ENCODE measurements at regions not wholly inside any gene's neighbourhood (a gene's known extent, or its start where the extent isn't known, plus 50 kb on each side); places are given as distances from the start of the nearest gene placed in this dataset.

GRCh38 chr7:121595758-121596696 lies 199.9 kb upstream of the FAM3C start:
- Histone ChIP-seq H3F3A (replicated peaks; ENCODE audit: insufficient read depth) (no peaks in the 10 kb centered on the region), H3K4me1 (ENCODE audit: control insufficient read depth in 1 of 2, insufficient read depth in 2 of 2, low read depth in 1 of 2, low read length in 1 of 2) (no peaks in the 10 kb centered on the region), H3K36me3 (replicated peaks in 1 of 2; ENCODE audit: control insufficient read depth in 1 of 2, insufficient read depth in 2 of 2, low read length in 1 of 2) (no peaks in the 10 kb centered on the region), H3K4me2 (no peak overlapping the region), H3K9me2 (no peaks in the 10 kb centered on the region), H3K79me2 (ENCODE audit: insufficient read depth) (no peaks in the 10 kb centered on the region), H3K9me3 (peaks cover 8% of the 10 kb centered on the region; the same call in 1 of the 2 replicates), H3K27me3 (ENCODE audit: insufficient read depth) (peaks cover 2% of the 10 kb centered on the region; the same call in 1 of the 2 replicates), H2AFZ (ENCODE audit: low read depth) (no peak overlapping the region), H3K27ac (ENCODE audit: low read depth in 2 of 2, low read length in 1 of 2) (no peak overlapping the region), H4K20me1 (ENCODE audit: insufficient read depth) (no peaks in the 10 kb centered on the region), H3K4me3 (ENCODE audit: low read depth in 2 of 2, low read length in 1 of 2) (no peak overlapping the region), H3K9ac (no peak overlapping the region)
- CTCF ChIA-PET: interaction anchor here (1.5 kb wide), 1 partner anchor 200 kb away, joined by 3 read pairs; the partner anchor contains the start of gene FAM3C
- 22% methylated on average over 5 of the region's 5 CpGs for WGBS (ENCODE audit: low lambda C conversion rate)
- POLR2A ChIA-PET: interaction anchor here (0.6 kb wide), 1 partner anchor 14 kb away, joined by 3 read pairs; no protein-coding TSS in a partner anchor
- DNase-seq: no peak
- no peak for TF ChIP-seq MEF2A (IDR thresholded peaks at IDR 0.05; ENCODE audit: borderline replicate concordance, low read depth)
- no peak for TF ChIP-seq RXRA (IDR thresholded peaks at IDR 0.05; ENCODE audit: borderline replicate concordance, low read depth)
- TF ChIP-seq ELF1 (IDR thresholded peaks at IDR 0.05): no peak
- TF ChIP-seq USF1 (IDR thresholded peaks at IDR 0.05; ENCODE audit: borderline replicate concordance, low read depth): no peak

DNA sequence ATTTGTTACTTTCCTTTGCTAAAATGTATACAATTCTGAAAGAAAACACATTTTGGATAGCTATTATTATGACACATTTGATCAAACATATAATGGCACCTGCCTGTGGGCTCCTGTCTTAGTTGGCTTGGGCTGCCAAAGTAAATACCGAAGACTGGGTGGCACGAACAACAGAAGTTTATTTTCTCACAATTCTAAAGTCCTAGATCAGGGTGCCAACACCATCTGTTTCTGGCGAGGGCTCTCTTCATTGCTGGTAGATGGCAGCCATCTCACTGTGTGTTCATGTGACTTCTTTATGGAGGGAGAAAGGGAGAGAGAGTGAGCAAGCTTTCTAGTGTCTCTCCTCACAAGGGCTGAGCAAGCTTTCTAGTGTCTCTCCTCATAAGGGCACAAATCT lies 195.8 kb upstream of the FAM3C start:
- Histone ChIP-seq H3K27ac (ENCODE audit: low read depth in 2 of 2, low read length in 1 of 2) (no peak overlapping the region), H3K27me3 (ENCODE audit: insufficient read depth) (no peaks in the 10 kb centered on the region), H3K4me1 (ENCODE audit: control insufficient read depth in 1 of 2, insufficient read depth in 2 of 2, low read depth in 1 of 2, low read length in 1 of 2) (no peaks in the 10 kb centered on the region), H3K4me3 (ENCODE audit: low read depth in 2 of 2, low read length in 1 of 2) (no peak overlapping the region), H3K9ac (no peak overlapping the region), H3K36me3 (replicated peaks in 1 of 2; ENCODE audit: control insufficient read depth in 1 of 2, insufficient read depth in 2 of 2, low read length in 1 of 2) (no peaks in the 10 kb centered on the region), H3K79me2 (ENCODE audit: insufficient read depth) (no peaks in the 10 kb centered on the region), H3K9me3 (peaks cover 5% of the 10 kb centered on the region; the same call in 1 of the 2 replicates), H4K20me1 (ENCODE audit: insufficient read depth) (no peaks in the 10 kb centered on the region), H3F3A (replicated peaks; ENCODE audit: insufficient read depth) (no peaks in the 10 kb centered on the region), H3K9me2 (no peaks in the 10 kb centered on the region), H2AFZ (ENCODE audit: low read depth) (no peak overlapping the region), H3K4me2 (no peak overlapping the region)
- TF ChIP-seq FOXJ3 (CRISPR knock-in tag; IDR thresholded peaks at IDR 0.05) (no peak), USF1 (IDR thresholded peaks at IDR 0.05; ENCODE audit: borderline replicate concordance, low read depth) (no peak), MEF2A (IDR thresholded peaks at IDR 0.05; ENCODE audit: borderline replicate concordance, low read depth) (no peak), USF2 (IDR thresholded peaks at IDR 0.05; ENCODE audit: borderline replicate concordance, low read depth, low read length) (no peak), NRF1 (IDR thresholded peaks at IDR 0.05; ENCODE audit: low read depth, low read length) (no peak), NFIC (IDR thresholded peaks at IDR 0.05; ENCODE audit: borderline replicate concordance) (no peak), EZH2phosphoT487 (IDR thresholded peaks at IDR 0.05; ENCODE audit: borderline replicate concordance, low read depth) (no peak), POLR2AphosphoS5 (IDR thresholded peaks at IDR 0.05; ENCODE audit: low read depth, low read length) (no peak), FOSL2 (IDR thresholded peaks at IDR 0.05; ENCODE audit: borderline replicate concordance, low read depth) (no peak), RCOR1 (IDR thresholded peaks at IDR 0.05; ENCODE audit: low read length) (no peak), FOXM1 (IDR thresholded peaks at IDR 0.05; ENCODE audit: low read depth) (no peak), JUND (IDR thresholded peaks at IDR 0.05) (no peak)
- TF ChIP-seq, protein P1, sequence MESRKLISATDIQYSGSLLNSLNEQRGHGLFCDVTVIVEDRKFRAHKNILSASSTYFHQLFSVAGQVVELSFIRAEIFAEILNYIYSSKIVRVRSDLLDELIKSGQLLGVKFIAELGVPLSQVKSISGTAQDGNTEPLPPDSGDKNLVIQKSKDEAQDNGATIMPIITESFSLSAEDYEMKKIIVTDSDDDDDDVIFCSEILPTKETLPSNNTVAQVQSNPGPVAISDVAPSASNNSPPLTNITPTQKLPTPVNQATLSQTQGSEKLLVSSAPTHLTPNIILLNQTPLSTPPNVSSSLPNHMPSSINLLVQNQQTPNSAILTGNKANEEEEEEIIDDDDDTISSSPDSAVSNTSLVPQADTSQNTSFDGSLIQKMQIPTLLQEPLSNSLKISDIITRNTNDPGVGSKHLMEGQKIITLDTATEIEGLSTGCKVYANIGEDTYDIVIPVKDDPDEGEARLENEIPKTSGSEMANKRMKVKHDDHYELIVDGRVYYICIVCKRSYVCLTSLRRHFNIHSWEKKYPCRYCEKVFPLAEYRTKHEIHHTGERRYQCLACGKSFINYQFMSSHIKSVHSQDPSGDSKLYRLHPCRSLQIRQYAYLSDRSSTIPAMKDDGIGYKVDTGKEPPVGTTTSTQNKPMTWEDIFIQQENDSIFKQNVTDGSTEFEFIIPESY (IDR thresholded peaks at IDR 0.05; ENCODE audit: borderline replicate concordance, low read depth): no peak
- TF ChIP-seq, protein P2, sequence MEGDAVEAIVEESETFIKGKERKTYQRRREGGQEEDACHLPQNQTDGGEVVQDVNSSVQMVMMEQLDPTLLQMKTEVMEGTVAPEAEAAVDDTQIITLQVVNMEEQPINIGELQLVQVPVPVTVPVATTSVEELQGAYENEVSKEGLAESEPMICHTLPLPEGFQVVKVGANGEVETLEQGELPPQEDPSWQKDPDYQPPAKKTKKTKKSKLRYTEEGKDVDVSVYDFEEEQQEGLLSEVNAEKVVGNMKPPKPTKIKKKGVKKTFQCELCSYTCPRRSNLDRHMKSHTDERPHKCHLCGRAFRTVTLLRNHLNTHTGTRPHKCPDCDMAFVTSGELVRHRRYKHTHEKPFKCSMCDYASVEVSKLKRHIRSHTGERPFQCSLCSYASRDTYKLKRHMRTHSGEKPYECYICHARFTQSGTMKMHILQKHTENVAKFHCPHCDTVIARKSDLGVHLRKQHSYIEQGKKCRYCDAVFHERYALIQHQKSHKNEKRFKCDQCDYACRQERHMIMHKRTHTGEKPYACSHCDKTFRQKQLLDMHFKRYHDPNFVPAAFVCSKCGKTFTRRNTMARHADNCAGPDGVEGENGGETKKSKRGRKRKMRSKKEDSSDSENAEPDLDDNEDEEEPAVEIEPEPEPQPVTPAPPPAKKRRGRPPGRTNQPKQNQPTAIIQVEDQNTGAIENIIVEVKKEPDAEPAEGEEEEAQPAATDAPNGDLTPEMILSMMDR (IDR thresholded peaks at IDR 0.05): no peak
- ChIA-PET POLR2A (no interaction called here), CTCF (interaction anchor here (0.9 to 1.4 kb wide), 2 partner anchors 19 to 33 kb away, joined by 3 to 4 read pairs; no protein-coding TSS in a partner anchor)
- 6% methylated on average over 3 of the region's 3 CpGs for WGBS (ENCODE audit: low lambda C conversion rate)
- DNase-seq: no peak

Data from SK-N-SH (cell line).